ENCODE measurements at regions not wholly inside any gene's neighbourhood (a gene's known extent, or its start where the extent isn't known, plus 50 kb on each side); places are given as distances from the start of the nearest gene placed in this dataset.

- Histone ChIP-seq H3K4me3 (peak overlapping the region; percentile 66), H3K36me3 (no peaks in the 10 kb centered on the region), H3K27me3 (ENCODE audit: low read depth) (no peaks in the 10 kb centered on the region), H3K27ac (replicated peaks) (peak overlapping the region; percentile 90), H3K9me3 (replicated peaks) (no peaks in the 10 kb centered on the region), H3K4me1 (peaks cover 32% of the 10 kb centered on the region)
- intact Hi-C loops (cut with micrococcal nuclease), result no loop called here
- peak; percentile 75 for DNase-seq
- TF ChIP-seq CTCF (IDR thresholded peaks at IDR 0.05; ENCODE audit: borderline replicate concordance), result no peak
These were observed 57.3 kb upstream of the BCOR start for GRCh38 chrX:40154853-40155588.

GRCh38 chrX:40154250-40154852 lies 56.6 kb upstream of the BCOR start:
- H3K36me3 ChIP-seq, result no peaks in the 10 kb centered on the region
- intact Hi-C loops (cut with micrococcal nuclease), result no loop called here
- peak overlapping the region; percentile 90 for H3K27ac ChIP-seq (replicated peaks)
- H3K4me1 ChIP-seq, result peaks cover 39% of the 10 kb centered on the region
- H3K9me3 ChIP-seq (replicated peaks), result no peaks in the 10 kb centered on the region
- H3K4me3 ChIP-seq, result peak overlapping the region; percentile 66
- no peaks in the 10 kb centered on the region for H3K27me3 ChIP-seq (ENCODE audit: low read depth)
- TF ChIP-seq CTCF (IDR thresholded peaks at IDR 0.05; ENCODE audit: borderline replicate concordance), result no peak
- DNase-seq, result peak; percentile 46

- DNase-seq, result peak; percentile 49
- H3K4me1 ChIP-seq, result peaks cover 46% of the 10 kb centered on the region
- H3K36me3 ChIP-seq, result no peaks in the 10 kb centered on the region
- peak overlapping the region; percentile 66 for H3K4me3 ChIP-seq
- peak; percentile 29 for TF ChIP-seq CTCF (IDR thresholded peaks at IDR 0.05; ENCODE audit: borderline replicate concordance)
- no peaks in the 10 kb centered on the region for H3K9me3 ChIP-seq (replicated peaks)
- H3K27ac ChIP-seq (replicated peaks), result peak overlapping the region; percentile 90
- intact Hi-C loops (cut with micrococcal nuclease), result no loop called here
- no peaks in the 10 kb centered on the region for H3K27me3 ChIP-seq (ENCODE audit: low read depth)
These were observed 55.8 kb upstream of the BCOR start for GRCh38 chrX:40153345-40154249.

DNA sequence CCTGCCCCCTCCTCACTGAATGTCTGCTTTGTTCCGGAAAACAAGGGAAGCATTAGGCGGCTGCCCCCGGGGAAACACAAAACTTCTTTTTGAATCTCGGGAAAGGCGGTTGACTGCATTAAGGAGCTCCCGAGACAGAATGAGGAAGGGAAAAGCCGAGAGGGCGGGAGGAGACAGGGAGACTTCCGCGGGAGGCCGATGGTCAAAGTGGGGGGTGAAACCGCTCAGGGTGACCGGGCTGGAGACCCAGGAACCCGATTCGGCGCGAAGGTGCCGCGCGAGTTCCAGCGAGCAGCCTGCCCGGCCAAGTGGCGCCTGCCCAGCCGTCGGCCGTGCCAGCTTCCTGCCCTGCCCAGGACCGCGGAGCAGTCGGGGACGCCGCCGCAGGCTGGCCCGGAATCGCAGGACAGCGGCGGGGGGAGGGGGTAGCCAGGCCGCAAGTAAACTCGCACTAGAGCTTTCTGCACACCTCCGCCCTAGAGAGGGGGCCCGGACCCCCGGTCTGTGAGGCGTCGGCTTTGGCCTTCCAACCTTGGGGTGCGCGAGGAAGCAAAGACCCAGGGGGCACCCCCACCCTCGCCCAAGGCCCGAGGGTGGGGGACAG lies 55.1 kb upstream of the BCOR start:
- H3K27me3 ChIP-seq (ENCODE audit: low read depth), result no peaks in the 10 kb centered on the region
- no peaks in the 10 kb centered on the region for H3K36me3 ChIP-seq
- H3K4me3 ChIP-seq, result peak overlapping the region; percentile 66
- H3K9me3 ChIP-seq (replicated peaks), result no peaks in the 10 kb centered on the region
- peak; percentile 53 for DNase-seq
- no peak for TF ChIP-seq CTCF (IDR thresholded peaks at IDR 0.05; ENCODE audit: borderline replicate concordance)
- H3K27ac ChIP-seq (replicated peaks), result peak overlapping the region; percentile 90
- peaks cover 52% of the 10 kb centered on the region for H3K4me1 ChIP-seq
- intact Hi-C loops (cut with micrococcal nuclease), result no loop called here

GRCh38 chrX:40152173-40152711 lies 54.5 kb upstream of the BCOR start:
- H3K27me3 ChIP-seq (ENCODE audit: low read depth), result no peaks in the 10 kb centered on the region
- intact Hi-C loops (cut with micrococcal nuclease), result no loop called here
- peak overlapping the region; percentile 66 for H3K4me3 ChIP-seq

More at GRCh38 chrX:40152173-40152711, 54.5 kb upstream of the BCOR start:
- no peak for TF ChIP-seq CTCF (IDR thresholded peaks at IDR 0.05; ENCODE audit: borderline replicate concordance)
- Histone ChIP-seq H3K27ac (replicated peaks) (peak overlapping the region; percentile 90), H3K36me3 (no peaks in the 10 kb centered on the region), H3K4me1 (peaks cover 56% of the 10 kb centered on the region), H3K9me3 (replicated peaks) (no peaks in the 10 kb centered on the region)
- no peak for DNase-seq

All from left ventricle myocardium inferior (tissue), 1 donor.